Activated CD4-positive, alpha-beta memory T cell treated with anti-CD3 and anti-CD28 coated beads, Interleukin-2, amount 10 ng/mL, durations not matched to agents 7 days and 5 days (primary cell): ENCODE measurements at regions not wholly inside any gene's neighbourhood (a gene's known extent, or its start where the extent isn't known, plus 50 kb on each side); places are given as distances from the start of the nearest gene placed in this dataset.

Experiments
- CTCF ChIA-PET: fragments of 350-600 bp; sonication (Branson Sonifier 250); formaldehyde crosslinking; loops from one replicate; lab custom pipeline; 2021; ENCODE audit warnings: antibody characterized with exemption, inconsistent platforms; lab: Charles Lee
- POLR2A ChIA-PET: fragments of 350-600 bp; sonication (Branson Sonifier 250); formaldehyde crosslinking; loops from one replicate; lab custom pipeline; 2021; ENCODE audit warnings: antibody characterized with exemption; lab: Charles Lee
- DNase-seq: peaks from one replicate; pipeline ENCODE4 v3.0.0-alpha.2; 2020
- H3K27ac Mint-ChIP-seq: one replicate; pipeline ENCODE4 v1.8.0; 2021; ENCODE audit warnings: mild to moderate bottlenecking, mixed read lengths
- H3K27me3 Mint-ChIP-seq: one replicate; pipeline ENCODE4 v1.8.0; 2021; ENCODE audit warnings: mixed read lengths
- H3K36me3 Mint-ChIP-seq: one replicate; pipeline ENCODE4 v1.8.0; 2021; ENCODE audit warnings: low read depth, mixed read lengths
- H3K4me1 Mint-ChIP-seq: one replicate; pipeline ENCODE4 v1.8.0; 2021; ENCODE audit warnings: mixed read lengths
- H3K4me3 Mint-ChIP-seq: one replicate; pipeline ENCODE4 v1.8.0; 2021; ENCODE audit warnings: mild to moderate bottlenecking, mixed read lengths
- H3K9me3 Mint-ChIP-seq: one replicate; pipeline ENCODE4 v1.8.0; 2021; ENCODE audit warnings: mixed read lengths

DNA sequence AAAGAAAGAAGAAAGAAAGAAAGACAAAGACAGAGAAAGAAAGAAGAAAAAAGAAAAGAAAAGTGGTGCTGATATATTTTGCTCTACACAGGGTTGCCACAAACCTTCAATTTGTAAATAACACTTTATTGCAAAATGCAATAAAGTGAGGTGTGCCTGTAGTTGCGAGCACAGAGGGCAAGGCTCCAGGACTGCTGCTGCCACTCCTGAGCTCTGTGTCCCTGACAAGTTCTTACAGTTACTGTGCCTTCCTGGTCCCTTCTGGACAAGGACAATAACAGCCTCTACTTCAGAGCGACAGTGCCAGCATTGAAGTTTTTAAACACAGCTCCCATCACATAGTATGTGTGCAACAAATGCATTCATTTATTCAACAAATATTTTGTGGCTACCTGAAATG is 148.1 kb downstream of the AXIN2 start:
- Mint-ChIP-seq H3K4me1 (no peaks in the 10 kb centered on the region), H3K36me3 (no peaks in the 10 kb centered on the region), H3K9me3 (no peaks in the 10 kb centered on the region), H3K27me3 (peaks cover 1% of the 10 kb centered on the region), H3K27ac (no peak overlapping the region), H3K4me3 (no peak overlapping the region)
- DNase-seq = no peak
- ChIA-PET POLR2A (no interaction called here), CTCF (no interaction called here)

- Mint-ChIP-seq H3K36me3 (no peaks in the 10 kb centered on the region), H3K27ac (no peak overlapping the region), H3K27me3 (peaks cover 3% of the 10 kb centered on the region), H3K4me3 (no peak overlapping the region), H3K4me1 (no peaks in the 10 kb centered on the region), H3K9me3 (no peaks in the 10 kb centered on the region)
- CTCF ChIA-PET = no interaction called here
- POLR2A ChIA-PET = no interaction called here
- DNase-seq = no peak
These were observed 152.1 kb downstream of the AXIN2 start for GRCh38 chr17:65409381-65409780.

GRCh38 chr17:65408050-65408449 is 153.4 kb downstream of the AXIN2 start:
- no peaks in the 10 kb centered on the region for H3K36me3 Mint-ChIP-seq
- POLR2A ChIA-PET = no interaction called here

DNA sequence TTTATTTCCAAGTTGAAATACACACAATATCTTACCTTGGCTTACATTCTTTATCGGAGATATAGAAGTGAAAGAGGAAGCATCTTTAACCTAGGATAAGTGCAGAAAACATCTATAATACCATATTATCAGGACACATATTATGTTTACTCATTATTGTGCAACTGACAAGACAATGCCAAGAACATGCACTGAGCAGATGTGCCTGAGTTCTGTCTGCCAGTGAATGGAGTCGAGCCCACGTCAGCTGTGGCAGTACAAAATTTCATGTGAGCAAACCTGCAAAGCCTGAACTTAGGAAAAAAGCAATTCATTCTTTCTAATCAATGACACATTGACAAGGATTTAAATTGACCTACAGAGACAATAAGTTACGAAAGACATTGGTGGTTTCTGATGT is 154.4 kb downstream of the AXIN2 start:
- ChIA-PET CTCF (no interaction called here), POLR2A (no interaction called here)
- Mint-ChIP-seq H3K27ac (no peak overlapping the region), H3K36me3 (no peaks in the 10 kb centered on the region), H3K9me3 (no peaks in the 10 kb centered on the region), H3K4me1 (no peaks in the 10 kb centered on the region), H3K4me3 (no peak overlapping the region), H3K27me3 (peaks cover 3% of the 10 kb centered on the region)
- DNase-seq = no peak

More at GRCh38 chr17:65408050-65408449, 153.4 kb downstream of the AXIN2 start:
- H3K4me1 Mint-ChIP-seq = no peaks in the 10 kb centered on the region
- CTCF ChIA-PET = no interaction called here
- no peaks in the 10 kb centered on the region for H3K9me3 Mint-ChIP-seq
- no peak overlapping the region for H3K27ac Mint-ChIP-seq
- H3K4me3 Mint-ChIP-seq = no peak overlapping the region
- no peak for DNase-seq
- peaks cover 3% of the 10 kb centered on the region for H3K27me3 Mint-ChIP-seq

DNA sequence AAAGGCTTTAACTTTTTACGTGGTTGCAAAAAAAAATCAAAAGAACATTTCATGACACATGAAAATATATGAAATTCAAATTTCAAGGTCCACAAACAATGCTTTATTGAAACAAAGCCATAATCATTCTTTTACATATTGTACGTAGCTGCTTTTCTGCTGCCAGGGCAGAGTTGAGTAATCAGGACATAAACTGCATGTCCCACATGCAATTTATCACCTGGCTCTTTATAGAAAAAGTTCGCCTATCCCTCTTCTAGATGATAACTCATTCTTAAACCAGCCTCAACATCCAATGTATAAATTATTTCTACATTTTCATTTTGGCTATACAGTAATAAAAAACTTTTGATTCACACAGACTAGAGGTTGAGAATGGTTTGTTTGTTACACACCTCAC is 154.9 kb downstream of the AXIN2 start:
- H3K36me3 Mint-ChIP-seq = no peaks in the 10 kb centered on the region
- POLR2A ChIA-PET = no interaction called here
- no peak for DNase-seq
- CTCF ChIA-PET = no interaction called here
- no peaks in the 10 kb centered on the region for H3K9me3 Mint-ChIP-seq
- H3K27me3 Mint-ChIP-seq = peaks cover 3% of the 10 kb centered on the region
- H3K4me1 Mint-ChIP-seq = no peaks in the 10 kb centered on the region
- H3K27ac Mint-ChIP-seq = no peak overlapping the region
- H3K4me3 Mint-ChIP-seq = no peak overlapping the region

- H3K27ac Mint-ChIP-seq = no peak overlapping the region
- no peaks in the 10 kb centered on the region for H3K36me3 Mint-ChIP-seq
- H3K4me3 Mint-ChIP-seq = no peak overlapping the region
- DNase-seq = no peak
- CTCF ChIA-PET = no interaction called here
- peaks cover 8% of the 10 kb centered on the region for H3K27me3 Mint-ChIP-seq
- POLR2A ChIA-PET = no interaction called here
- H3K9me3 Mint-ChIP-seq = no peaks in the 10 kb centered on the region
- H3K4me1 Mint-ChIP-seq = no peaks in the 10 kb centered on the region
These were observed 155.9 kb downstream of the AXIN2 start for GRCh38 chr17:65405563-65405962.

DNA sequence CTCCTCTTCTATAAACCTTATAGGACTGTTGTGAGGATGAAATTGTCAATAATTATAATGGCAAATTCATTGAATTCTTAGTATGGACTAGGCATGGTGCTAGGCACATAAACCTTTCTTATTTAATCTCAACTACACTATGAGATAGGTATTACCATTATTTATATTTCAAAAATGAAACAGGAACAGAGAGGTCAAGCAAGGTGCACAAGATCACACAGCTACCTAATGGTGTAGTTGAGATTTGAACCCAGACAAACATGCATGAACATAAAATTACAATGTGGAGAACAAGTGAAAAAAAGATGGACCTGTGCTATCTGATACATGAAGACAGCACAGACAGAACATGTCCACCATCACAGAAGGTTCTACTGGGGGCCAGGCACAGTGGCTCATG is 156.7 kb downstream of the AXIN2 start:
- Mint-ChIP-seq H3K4me1 (no peaks in the 10 kb centered on the region), H3K4me3 (no peak overlapping the region), H3K27me3 (peaks cover 14% of the 10 kb centered on the region), H3K9me3 (no peaks in the 10 kb centered on the region), H3K27ac (no peak overlapping the region), H3K36me3 (no peaks in the 10 kb centered on the region)
- CTCF ChIA-PET = no interaction called here
- POLR2A ChIA-PET = no interaction called here
- no peak for DNase-seq

GRCh38 chr17:65403626-65404025 is 157.8 kb downstream of the AXIN2 start:
- CTCF ChIA-PET = no interaction called here
- DNase-seq = no peak
- H3K36me3 Mint-ChIP-seq = no peaks in the 10 kb centered on the region
- peaks cover 18% of the 10 kb centered on the region for H3K27me3 Mint-ChIP-seq
- no peaks in the 10 kb centered on the region for H3K9me3 Mint-ChIP-seq
- no peaks in the 10 kb centered on the region for H3K4me1 Mint-ChIP-seq
- no peak overlapping the region for H3K4me3 Mint-ChIP-seq
- no peak overlapping the region for H3K27ac Mint-ChIP-seq
- POLR2A ChIA-PET = no interaction called here

DNA sequence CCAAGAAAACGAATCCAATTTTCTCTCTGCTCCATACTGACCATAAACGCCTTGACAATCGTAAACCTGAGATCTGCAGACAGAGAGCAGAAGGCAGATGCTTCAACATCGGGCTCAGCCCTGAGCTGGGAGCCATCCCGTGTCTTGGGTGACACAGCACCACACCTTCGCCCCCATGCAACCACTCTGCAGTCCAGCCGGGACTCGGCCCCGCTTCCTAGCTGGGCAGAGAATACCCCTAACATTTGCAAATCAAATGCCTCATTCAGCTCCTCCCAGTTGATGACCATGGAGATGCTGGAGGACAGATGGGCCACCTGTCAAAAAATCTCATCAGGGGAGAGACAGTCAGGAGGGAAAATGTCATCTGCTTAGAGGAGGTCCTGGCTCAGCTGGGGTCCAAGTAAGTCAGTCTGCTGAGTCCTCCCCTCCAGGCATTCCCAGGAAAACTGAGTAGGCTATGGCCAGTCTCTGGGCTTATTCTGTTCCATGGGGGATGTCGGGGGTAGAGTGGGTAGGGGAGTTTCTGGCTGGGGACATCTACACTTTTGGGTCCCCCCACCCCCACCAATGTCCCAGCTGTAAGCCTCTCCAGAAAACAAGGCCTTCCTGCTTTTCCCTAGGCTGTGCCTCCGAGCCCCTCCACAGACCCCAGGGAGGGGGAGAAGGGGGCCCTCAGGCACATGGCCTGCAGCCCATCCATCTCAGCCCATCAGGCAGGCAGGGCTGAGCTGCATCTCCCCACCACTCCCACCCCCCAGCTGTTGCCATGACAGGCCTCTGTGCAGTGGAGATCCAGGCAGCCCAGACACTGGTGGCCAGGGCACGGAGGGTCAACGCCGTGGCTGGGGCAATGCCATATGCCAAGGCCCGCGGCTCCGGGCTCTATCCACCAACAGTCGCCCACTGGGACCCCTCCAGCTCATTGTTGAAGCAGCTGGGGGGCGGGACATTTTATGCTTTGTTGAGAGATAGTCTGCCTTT is 158.6 kb downstream of the AXIN2 start:
- POLR2A ChIA-PET = interaction anchor here (0.6 kb wide), 1 partner anchor 92 kb away, joined by 3 read pairs; no protein-coding TSS in a partner anchor
- H3K9me3 Mint-ChIP-seq = no peaks in the 10 kb centered on the region
- no peak overlapping the region for H3K4me3 Mint-ChIP-seq
- no peaks in the 10 kb centered on the region for H3K4me1 Mint-ChIP-seq
- no peaks in the 10 kb centered on the region for H3K36me3 Mint-ChIP-seq
- CTCF ChIA-PET = no interaction called here
- H3K27me3 Mint-ChIP-seq = peaks cover 15% of the 10 kb centered on the region
- no peak overlapping the region for H3K27ac Mint-ChIP-seq
- no peak for DNase-seq

DNA sequence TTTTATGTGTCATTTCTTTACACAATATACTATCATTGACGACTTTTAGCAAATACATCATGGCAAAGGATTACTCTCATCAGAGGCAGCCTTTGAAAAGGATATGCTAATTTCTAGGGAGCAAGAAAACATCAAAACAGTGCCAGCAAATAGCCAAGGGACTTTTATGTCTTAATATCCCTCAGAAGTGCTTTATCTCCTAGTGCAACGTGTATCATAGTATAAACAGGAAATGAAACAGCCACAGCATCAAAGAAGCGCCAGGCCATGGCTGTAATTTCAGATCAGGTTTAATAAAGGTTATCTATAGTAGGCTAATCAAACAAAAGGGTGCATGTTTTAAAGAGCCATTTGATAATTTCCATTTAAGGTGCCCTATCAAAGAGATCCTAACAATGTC is 159.9 kb downstream of the AXIN2 start:
- H3K4me1 Mint-ChIP-seq = no peaks in the 10 kb centered on the region
- H3K27me3 Mint-ChIP-seq = peaks cover 15% of the 10 kb centered on the region
- ChIA-PET CTCF (no interaction called here), POLR2A (no interaction called here)
- H3K36me3 Mint-ChIP-seq = no peaks in the 10 kb centered on the region
- DNase-seq = no peak
- no peak overlapping the region for H3K4me3 Mint-ChIP-seq
- no peaks in the 10 kb centered on the region for H3K9me3 Mint-ChIP-seq
- H3K27ac Mint-ChIP-seq = no peak overlapping the region

DNA sequence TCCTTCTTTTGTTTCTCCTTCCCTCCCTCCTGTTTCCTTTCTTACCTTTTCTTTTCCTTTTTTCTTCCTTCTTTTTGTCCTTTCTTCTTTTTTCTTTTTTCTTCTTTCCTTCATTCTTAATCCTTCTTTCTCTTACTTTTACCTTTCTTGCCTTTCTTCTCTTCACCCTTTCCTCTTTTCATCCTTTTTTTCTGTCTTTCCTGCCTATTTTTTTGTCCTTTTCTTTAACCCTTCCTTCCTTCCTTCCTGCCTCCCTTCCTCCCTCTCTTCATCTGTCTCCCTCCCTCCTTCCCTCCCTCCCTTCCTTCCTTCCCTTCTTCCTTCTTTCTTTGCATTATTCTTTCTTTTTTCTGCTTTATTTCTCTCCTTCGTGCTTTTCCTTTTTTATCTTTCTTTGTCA is 160.7 kb downstream of the AXIN2 start:
- ChIA-PET CTCF (no interaction called here), POLR2A (no interaction called here)
- Mint-ChIP-seq H3K4me1 (no peaks in the 10 kb centered on the region), H3K36me3 (no peaks in the 10 kb centered on the region), H3K27me3 (peaks cover 15% of the 10 kb centered on the region), H3K27ac (no peak overlapping the region), H3K9me3 (no peaks in the 10 kb centered on the region), H3K4me3 (no peak overlapping the region)
- DNase-seq = no peak

GRCh38 chr17:65398040-65398787 is 163.2 kb downstream of the AXIN2 start:
- no peaks in the 10 kb centered on the region for H3K4me1 Mint-ChIP-seq
- H3K27me3 Mint-ChIP-seq = peaks cover 18% of the 10 kb centered on the region
- no peak overlapping the region for H3K27ac Mint-ChIP-seq
- CTCF ChIA-PET = no interaction called here
- H3K9me3 Mint-ChIP-seq = no peaks in the 10 kb centered on the region
- H3K4me3 Mint-ChIP-seq = no peak overlapping the region
- POLR2A ChIA-PET = no interaction called here
- no peaks in the 10 kb centered on the region for H3K36me3 Mint-ChIP-seq
- no peak for DNase-seq

DNA sequence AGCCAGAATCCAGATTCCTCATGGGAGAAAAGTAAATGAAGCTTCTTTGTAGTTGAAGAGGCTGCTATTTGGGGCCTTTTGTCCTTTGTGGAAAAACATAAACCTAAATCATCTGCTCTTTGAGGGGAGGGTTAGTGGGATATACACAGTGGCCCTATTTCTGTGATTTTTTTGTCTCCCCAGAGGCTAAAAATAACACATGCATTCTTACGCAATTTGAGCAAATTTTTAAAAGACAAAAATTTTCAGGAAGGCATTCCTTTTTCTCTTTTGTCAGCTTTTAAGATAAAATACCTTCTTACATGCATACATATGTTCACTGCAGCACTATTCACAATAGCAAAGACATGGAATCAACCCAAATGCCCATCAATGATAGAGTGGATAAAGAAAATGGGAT is 165.5 kb downstream of the AXIN2 start:
- H3K9me3 Mint-ChIP-seq = no peaks in the 10 kb centered on the region
- H3K4me1 Mint-ChIP-seq = no peaks in the 10 kb centered on the region
- no peak overlapping the region for H3K4me3 Mint-ChIP-seq
- no peaks in the 10 kb centered on the region for H3K36me3 Mint-ChIP-seq
- ChIA-PET CTCF (no interaction called here), POLR2A (no interaction called here)
- H3K27me3 Mint-ChIP-seq = peaks cover 16% of the 10 kb centered on the region
- no peak overlapping the region for H3K27ac Mint-ChIP-seq
- DNase-seq = no peak
